ENCODE measurements at regions not wholly inside any gene's neighbourhood (a gene's known extent, or its start where the extent isn't known, plus 50 kb on each side); places are given as distances from the start of the nearest gene placed in this dataset.

GRCh38 chr7:80385508-80385907 lies 126.4 kb downstream of the GNAT3 start:
- TF ChIP-seq EP300 (IDR thresholded peaks at IDR 0.05; ENCODE audit: borderline replicate concordance) (no peak), TAF1 (IDR thresholded peaks at IDR 0.05; ENCODE audit: low read depth) (no peak), CREB1 (IDR thresholded peaks at IDR 0.05; ENCODE audit: low read depth) (no peak), RAD21 (IDR thresholded peaks at IDR 0.05; ENCODE audit: low read depth) (no peak), NFIC (IDR thresholded peaks at IDR 0.05) (no peak), YY1 (IDR thresholded peaks at IDR 0.05; ENCODE audit: low read depth) (no peak), EGR1 (IDR thresholded peaks at IDR 0.05) (no peak), REST (IDR thresholded peaks at IDR 0.05; ENCODE audit: low read depth) (no peak), CEBPB (IDR thresholded peaks at IDR 0.05) (no peak), TCF12 (IDR thresholded peaks at IDR 0.05; ENCODE audit: low read depth) (no peak)
